Neural progenitor cell (in vitro differentiated cells): ENCODE measurements at regions not wholly inside any gene's neighbourhood (a gene's known extent, or its start where the extent isn't known, plus 50 kb on each side); places are given as distances from the start of the nearest gene placed in this dataset.

Experiments used
- DNase-seq: peaks from one replicate; pipeline ENCODE4 v3.0.0-alpha.2; 2016; ENCODE audit warnings: low spot score
- H2AFZ ChIP-seq: fragments of 200-600 bp; sonication (generic); replicated peaks from 2 replicates; pipeline ENCODE4 v1.6.1; 2016; ENCODE audit warnings: antibody characterized with exemption
- H3F3A ChIP-seq: fragments of 200-600 bp; sonication (generic); 2 replicates; pipeline ENCODE4 v1.6.1; 2016; ENCODE audit warnings: antibody characterized with exemption, low read depth
- H3K27ac ChIP-seq: fragments of 200-600 bp; sonication (generic); 2 replicates; pipeline ENCODE4 v1.5.1; 2016; ENCODE audit warnings: mild to moderate bottlenecking
- H3K27me3 ChIP-seq: fragments of 200-600 bp; sonication (generic); 2 replicates; pipeline ENCODE4 v1.6.1; 2016; ENCODE audit warnings: mild to moderate bottlenecking, moderate library complexity
- H3K36me3 ChIP-seq: fragments of 200-600 bp; sonication (generic); 2 replicates; pipeline ENCODE4 v1.5.1; 2016
- H3K4me1 ChIP-seq: fragments of 200-600 bp; sonication (generic); 2 replicates; pipeline ENCODE4 v1.6.1; 2016; ENCODE audit warnings: mixed run types
- H3K4me2 ChIP-seq: fragments of 200-600 bp; sonication (generic); 2 replicates; pipeline ENCODE4 v1.6.1; 2016
- H3K4me3 ChIP-seq: fragments of 200-600 bp; sonication (generic); 2 replicates; pipeline ENCODE4 v1.5.1; 2016
- H3K79me2 ChIP-seq: fragments of 200-600 bp; sonication (generic); 2 replicates; pipeline ENCODE4 v1.6.1; 2016; ENCODE audit warnings: low read depth
- H3K9ac ChIP-seq: fragments of 200-600 bp; sonication (generic); 2 replicates; pipeline ENCODE4 v1.6.1; 2016
- H3K9me3 ChIP-seq: fragments of 200-600 bp; sonication (generic); 2 replicates; pipeline ENCODE4 v1.5.1; 2016; ENCODE audit warnings: low read depth
- H4K20me1 ChIP-seq: fragments of 200-600 bp; sonication (generic); 2 replicates; pipeline ENCODE4 v1.6.1; 2016; ENCODE audit warnings: low read depth
- H3K27ac Mint-ChIP-seq: 3 replicates; pipeline ENCODE4 v1.8.0; 2021; ENCODE audit warnings: mixed read lengths
- H3K27me3 Mint-ChIP-seq: 2 replicates; pipeline ENCODE4 v1.8.0; 2022; ENCODE audit warnings: low read depth, mild to moderate bottlenecking, inconsistent platforms, moderate library complexity, mixed read lengths; ENCODE audit not compliant: insufficient read depth
- H3K36me3 Mint-ChIP-seq: 3 replicates; pipeline ENCODE4 v1.8.0; 2021; ENCODE audit warnings: mixed read lengths
- H3K4me1 Mint-ChIP-seq: 3 replicates; pipeline ENCODE4 v1.8.0; 2021; ENCODE audit warnings: mixed read lengths
- H3K4me3 Mint-ChIP-seq: 3 replicates; pipeline ENCODE4 v1.8.0; 2021; ENCODE audit warnings: mild to moderate bottlenecking, moderate library complexity, mixed read lengths
- H3K9me3 Mint-ChIP-seq: 3 replicates; pipeline ENCODE4 v1.8.0; 2020; ENCODE audit warnings: mixed read lengths
- EZH2 ChIP-seq: fragments of 200-600 bp; sonication (generic); IDR thresholded peaks from 2 replicates; pipeline ENCODE4 v1.6.1; 2017; ENCODE audit warnings: antibody characterized with exemption, mild to moderate bottlenecking, moderate library complexity
- EZH2phosphoT487 ChIP-seq: fragments of 200-600 bp; sonication (generic); IDR thresholded peaks from 2 replicates; pipeline ENCODE4 v1.6.1; 2017; ENCODE audit warnings: antibody characterized with exemption
- TF ChIP-seq, protein P1 (sequence below): fragments of 200-600 bp; sonication (generic); IDR thresholded peaks from 2 replicates; pipeline ENCODE4 v1.5.1; 2017; ENCODE audit warnings: antibody characterized with exemption, mild to moderate bottlenecking

DNA sequence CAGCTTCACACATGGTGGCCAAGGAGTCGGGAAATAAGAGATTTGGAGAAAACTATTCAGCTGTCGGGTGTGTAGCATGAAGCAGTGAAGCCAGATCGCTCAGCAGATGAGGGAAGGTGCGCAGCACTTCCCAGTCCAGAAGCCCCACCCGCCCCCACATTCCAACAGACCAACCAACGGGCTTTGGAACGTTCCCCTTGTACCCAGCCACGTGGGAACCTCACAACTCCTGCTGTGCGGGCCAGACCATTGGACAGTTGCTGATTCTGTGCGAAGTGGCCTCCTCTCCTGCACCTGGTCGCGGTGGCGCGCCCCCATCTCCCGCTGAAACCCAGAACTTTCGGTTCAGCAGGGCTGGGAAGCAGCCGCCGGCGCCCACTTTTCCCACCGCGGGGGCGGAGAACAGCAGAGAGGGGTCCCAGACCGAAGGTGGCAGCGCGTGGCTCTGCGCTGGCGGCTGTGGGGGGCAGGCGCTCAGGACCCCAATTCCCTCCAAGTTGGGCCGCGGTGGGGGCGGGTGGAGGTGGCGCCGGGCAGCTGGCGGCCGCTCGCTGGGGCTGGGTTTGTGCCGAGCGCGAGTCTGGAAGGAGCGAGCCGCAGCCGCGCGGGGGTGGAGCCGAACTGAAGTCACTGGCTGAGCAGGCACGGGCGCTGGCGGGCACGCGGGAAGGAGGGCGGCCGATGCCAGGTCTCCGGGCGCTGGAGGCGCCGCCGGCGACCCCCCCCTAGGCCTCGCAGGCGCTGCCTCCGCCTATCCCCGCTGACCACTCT lies 1301.5 kb upstream of the SORCS1 start:
- H3K4me3 Mint-ChIP-seq: peak overlapping the region; percentile 81
- no peak overlapping the region for H3K27ac Mint-ChIP-seq
- TF ChIP-seq, protein P1, sequence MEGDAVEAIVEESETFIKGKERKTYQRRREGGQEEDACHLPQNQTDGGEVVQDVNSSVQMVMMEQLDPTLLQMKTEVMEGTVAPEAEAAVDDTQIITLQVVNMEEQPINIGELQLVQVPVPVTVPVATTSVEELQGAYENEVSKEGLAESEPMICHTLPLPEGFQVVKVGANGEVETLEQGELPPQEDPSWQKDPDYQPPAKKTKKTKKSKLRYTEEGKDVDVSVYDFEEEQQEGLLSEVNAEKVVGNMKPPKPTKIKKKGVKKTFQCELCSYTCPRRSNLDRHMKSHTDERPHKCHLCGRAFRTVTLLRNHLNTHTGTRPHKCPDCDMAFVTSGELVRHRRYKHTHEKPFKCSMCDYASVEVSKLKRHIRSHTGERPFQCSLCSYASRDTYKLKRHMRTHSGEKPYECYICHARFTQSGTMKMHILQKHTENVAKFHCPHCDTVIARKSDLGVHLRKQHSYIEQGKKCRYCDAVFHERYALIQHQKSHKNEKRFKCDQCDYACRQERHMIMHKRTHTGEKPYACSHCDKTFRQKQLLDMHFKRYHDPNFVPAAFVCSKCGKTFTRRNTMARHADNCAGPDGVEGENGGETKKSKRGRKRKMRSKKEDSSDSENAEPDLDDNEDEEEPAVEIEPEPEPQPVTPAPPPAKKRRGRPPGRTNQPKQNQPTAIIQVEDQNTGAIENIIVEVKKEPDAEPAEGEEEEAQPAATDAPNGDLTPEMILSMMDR: no peak
- peak; percentile 39 for TF ChIP-seq EZH2
- no peak for TF ChIP-seq EZH2phosphoT487
- Histone ChIP-seq H3K27me3 (peaks cover 45% of the 10 kb centered on the region), H3K79me2 (no peaks in the 10 kb centered on the region), H3K4me2 (peak overlapping the region; percentile 91), H3F3A (no peaks in the 10 kb centered on the region), H3K36me3 (no peaks in the 10 kb centered on the region), H3K4me1 (no peaks in the 10 kb centered on the region), H3K9me3 (no peaks in the 10 kb centered on the region), H4K20me1 (no peaks in the 10 kb centered on the region), H3K9ac (no peak overlapping the region), H3K27ac (no peak overlapping the region), H3K4me3 (peak overlapping the region; percentile 57), H2AFZ (peak overlapping the region; percentile 95)
- H3K9me3 Mint-ChIP-seq: peaks cover 9% of the 10 kb centered on the region
- peaks cover 7% of the 10 kb centered on the region for H3K27me3 Mint-ChIP-seq
- DNase-seq: peak; percentile 65
- no peaks in the 10 kb centered on the region for H3K36me3 Mint-ChIP-seq
- peaks cover 2% of the 10 kb centered on the region for H3K4me1 Mint-ChIP-seq

DNA sequence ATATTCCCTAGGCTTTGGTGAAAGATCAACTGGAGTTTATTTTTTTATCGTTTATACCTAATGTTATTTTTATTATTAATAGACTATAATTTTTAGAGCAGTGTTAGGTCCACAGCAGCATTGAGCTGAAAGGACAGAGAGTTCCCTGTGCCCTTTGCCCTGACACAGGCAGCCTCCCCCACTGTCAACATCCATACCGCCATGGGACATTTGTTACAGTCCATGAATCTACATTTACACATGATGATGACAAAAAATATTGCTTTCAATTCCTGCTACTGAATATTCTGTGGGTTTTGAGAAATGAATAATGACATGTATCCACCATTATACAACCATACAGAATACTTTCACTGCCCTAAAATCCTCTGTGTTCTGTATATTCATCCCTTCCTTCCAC lies 1297.5 kb upstream of the SORCS1 start:
- no peak for DNase-seq
- Mint-ChIP-seq H3K9me3 (no peaks in the 10 kb centered on the region), H3K27ac (no peak overlapping the region), H3K4me1 (peaks cover 2% of the 10 kb centered on the region), H3K27me3 (peaks cover 5% of the 10 kb centered on the region), H3K36me3 (no peaks in the 10 kb centered on the region), H3K4me3 (no peak overlapping the region)
- no peaks in the 10 kb centered on the region for H3K9me3 ChIP-seq
- no peak overlapping the region for H3K27ac ChIP-seq
- no peak overlapping the region for H3K4me3 ChIP-seq
- no peaks in the 10 kb centered on the region for H4K20me1 ChIP-seq
- no peaks in the 10 kb centered on the region for H3F3A ChIP-seq
- H3K4me2 ChIP-seq: no peak overlapping the region
- no peaks in the 10 kb centered on the region for H3K36me3 ChIP-seq
- TF ChIP-seq, protein P1: no peak
- TF ChIP-seq EZH2: no peak
- TF ChIP-seq EZH2phosphoT487: no peak
- peaks cover 27% of the 10 kb centered on the region for H3K27me3 ChIP-seq
- H3K4me1 ChIP-seq: no peaks in the 10 kb centered on the region
- H3K9ac ChIP-seq: no peak overlapping the region
- H2AFZ ChIP-seq: no peak overlapping the region
- H3K79me2 ChIP-seq: no peaks in the 10 kb centered on the region

DNA sequence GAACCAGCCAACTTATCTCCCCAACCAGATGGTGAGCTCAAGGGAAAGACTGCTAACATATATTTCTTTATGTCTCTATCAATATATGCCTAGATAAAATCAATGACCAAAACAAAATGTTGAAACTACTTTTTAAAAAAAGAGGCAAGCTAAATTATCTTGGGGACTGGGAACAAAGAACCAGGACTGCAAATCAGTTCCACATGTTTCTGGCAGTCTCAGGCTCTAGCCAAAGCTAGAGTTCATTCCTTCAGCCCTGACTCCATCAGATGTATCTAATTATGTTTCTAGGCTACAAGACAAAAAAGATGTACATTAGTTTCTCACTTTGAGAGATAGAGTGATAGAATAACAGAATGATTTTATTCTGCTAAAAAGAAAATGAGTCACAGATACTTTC lies 1290.3 kb upstream of the SORCS1 start:
- H3K4me3 ChIP-seq: no peak overlapping the region
- H3K27ac ChIP-seq: no peak overlapping the region
- no peak overlapping the region for H3K4me3 Mint-ChIP-seq
- no peak for TF ChIP-seq EZH2
- TF ChIP-seq, protein P1: no peak
- no peak for TF ChIP-seq EZH2phosphoT487
- H3K36me3 ChIP-seq: no peaks in the 10 kb centered on the region
- H3K4me1 Mint-ChIP-seq: no peaks in the 10 kb centered on the region
- no peaks in the 10 kb centered on the region for H4K20me1 ChIP-seq
- no peak overlapping the region for H2AFZ ChIP-seq
- H3K4me1 ChIP-seq: no peaks in the 10 kb centered on the region
- no peaks in the 10 kb centered on the region for H3K27me3 Mint-ChIP-seq
- H3K4me2 ChIP-seq: no peak overlapping the region
- no peaks in the 10 kb centered on the region for H3F3A ChIP-seq
- H3K27ac Mint-ChIP-seq: no peak overlapping the region
- H3K9me3 ChIP-seq: no peaks in the 10 kb centered on the region
- H3K9ac ChIP-seq: no peak overlapping the region
- H3K27me3 ChIP-seq: no peaks in the 10 kb centered on the region
- DNase-seq: no peak
- H3K9me3 Mint-ChIP-seq: no peaks in the 10 kb centered on the region
- H3K36me3 Mint-ChIP-seq: no peaks in the 10 kb centered on the region
- H3K79me2 ChIP-seq: no peaks in the 10 kb centered on the region
